Endothelial cell of umbilical vein (primary cell): ENCODE measurements at regions not wholly inside any gene's neighbourhood (a gene's known extent, or its start where the extent isn't known, plus 50 kb on each side); places are given as distances from the start of the nearest gene placed in this dataset.

ENCODE experiments used
- BruUV-seq: library from RNA; stranded (reverse); fragments of 400-500 nt; replicated peaks from 2 replicates; lab custom pipeline; 2021; lab: Mats Ljungman, UMichigan
- CTCF ChIA-PET: fragments of 300-600, 350-600 bp; sonication (Branson Sonifier 250); formaldehyde crosslinking; loops from one replicate; lab custom pipeline; 2021; ENCODE audit warnings: antibody characterized with exemption, inconsistent platforms; lab: Charles Lee
- POLR2A ChIA-PET: fragments of 300-600, 350-600 bp; sonication (Branson Sonifier 250); formaldehyde crosslinking; loops from one replicate; lab custom pipeline; 2021; ENCODE audit warnings: antibody characterized with exemption, inconsistent platforms; lab: Charles Lee
- DNase-seq: peaks from one replicate; pipeline ENCODE4 v3.0.0-alpha.2; 2011; ENCODE audit warnings: low read depth, low spot score
- FAIRE-seq: peaks from 2 replicates; lab custom pipeline; 2011; peaks lifted over from hg19 to GRCh38; lab: Jason Lieb, UNC
- H2AFZ ChIP-seq: 2 replicates; pipeline ENCODE4 v1.6.0; 2012; ENCODE audit warnings: low read depth, low read length, control low read depth, inconsistent platforms
- H3K27ac ChIP-seq: 2 replicates; pipeline ENCODE4 v1.5.1; 2011; ENCODE audit warnings: low read depth, mild to moderate bottlenecking, control low read depth, low read length, moderate library complexity; ENCODE audit not compliant: insufficient read depth
- H3K27me3 ChIP-seq, 2 experiments: 2 replicates each; pipeline versions ENCODE4 v1.6.0 to v1.6.1; 2011; ENCODE audit warnings: low read length in 2 of 2, mixed read lengths in 1 of 2; ENCODE audit not compliant: control insufficient read depth in 2 of 2, insufficient read depth in 2 of 2
- H3K36me3 ChIP-seq, 2 experiments: 2 replicates in 1 of 2; 3 replicates in 1 of 2; pipeline ENCODE4 v1.5.1; 2011; ENCODE audit warnings: low read length in 2 of 2, mild to moderate bottlenecking in 1 of 2, moderate library complexity in 1 of 2; ENCODE audit not compliant: control insufficient read depth in 2 of 2, insufficient read depth in 2 of 2; ENCODE audit errors: extremely low read depth in 1 of 2
- H3K4me1 ChIP-seq: 3 replicates; pipeline ENCODE4 v1.5.1; 2011; ENCODE audit warnings: mild to moderate bottlenecking, low read length; ENCODE audit not compliant: control insufficient read depth, insufficient read depth; ENCODE audit errors: extremely low read depth
- H3K4me2 ChIP-seq: 2 replicates; pipeline ENCODE4 v1.6.1; 2011; ENCODE audit warnings: low read length, control low read depth, mixed read lengths; ENCODE audit not compliant: insufficient read depth
- H3K4me3 ChIP-seq, 3 experiments: fragments of 200-600 bp in 1 of 3; sonication (generic), shearing (Covaris generic) in 1 of 3; replicated peaks in 1 of 3; 2 replicates each; pipeline ENCODE4 v1.5.1; 2011 to 2016; ENCODE audit warnings: control low read depth in 3 of 3, low read length in 3 of 3, mild to moderate bottlenecking in 2 of 3, inconsistent platforms in 1 of 3, low read depth in 1 of 3, moderate library complexity in 1 of 3; ENCODE audit not compliant: insufficient read depth in 1 of 3
- H3K79me2 ChIP-seq: 2 replicates; pipeline ENCODE4 v1.6.0; 2012; ENCODE audit warnings: low read length, inconsistent platforms; ENCODE audit not compliant: control insufficient read depth, insufficient read depth
- H3K9ac ChIP-seq: replicated peaks from 2 replicates; pipeline ENCODE3; 2011; ENCODE audit warnings: low read length, control low read depth; ENCODE audit not compliant: insufficient read depth; ENCODE audit errors: extremely low read depth
- H3K9me1 ChIP-seq: replicated peaks from 3 replicates; pipeline ENCODE4 v1.6.0; 2011; ENCODE audit warnings: mild to moderate bottlenecking, low read length; ENCODE audit not compliant: control insufficient read depth, insufficient read depth; ENCODE audit errors: extremely low read depth
- H3K9me3 ChIP-seq: replicated peaks from 2 replicates; pipeline ENCODE4 v1.5.1; 2012; ENCODE audit warnings: low read length, inconsistent platforms; ENCODE audit not compliant: control insufficient read depth, insufficient read depth
- H4K20me1 ChIP-seq: replicated peaks from 2 replicates; pipeline ENCODE3; 2011; ENCODE audit warnings: mild to moderate bottlenecking, low read length; ENCODE audit not compliant: control insufficient read depth, insufficient read depth; ENCODE audit errors: extremely low read depth
- EZH2 ChIP-seq: IDR thresholded peaks from 2 replicates; pipeline ENCODE4 v1.6.1; 2012; ENCODE audit warnings: borderline replicate concordance, low read depth, mild to moderate bottlenecking, moderate library complexity, low read length, inconsistent platforms; ENCODE audit not compliant: severe bottlenecking
- FOS ChIP-seq: IDR thresholded peaks from 2 replicates; pipeline ENCODE4 v1.6.1; 2011; ENCODE audit warnings: mild to moderate bottlenecking, low read length, moderate library complexity, borderline replicate concordance; ENCODE audit not compliant: insufficient read depth
- GATA2 ChIP-seq: IDR thresholded peaks from 2 replicates; pipeline ENCODE4 v1.7.0; 2011; ENCODE audit warnings: low read depth, mild to moderate bottlenecking, moderate library complexity, mixed read lengths, low read length; ENCODE audit not compliant: insufficient read length, insufficient read depth
- JUN ChIP-seq: IDR thresholded peaks from 2 replicates; pipeline ENCODE4 v1.6.1; 2011; ENCODE audit warnings: borderline replicate concordance, low read depth; ENCODE audit not compliant: insufficient read length, insufficient read depth
- MYC ChIP-seq: IDR thresholded peaks from one replicate; pipeline ENCODE4 v1.6.1; 2011; ENCODE audit warnings: mild to moderate bottlenecking, low read depth, low read length
- POLR2A ChIP-seq: IDR thresholded peaks from 2 replicates; pipeline ENCODE4 v1.6.1; 2012; ENCODE audit warnings: low read depth, mild to moderate bottlenecking, control low read depth, low read length
- POLR2AphosphoS5 ChIP-seq: IDR thresholded peaks from 2 replicates; pipeline ENCODE4 v1.6.1; 2012; ENCODE audit warnings: low read depth, mild to moderate bottlenecking, control low read depth, low read length, moderate library complexity; ENCODE audit not compliant: insufficient read depth
- dilution Hi-C: fragments of 300-500 bp; cut with MboI; formaldehyde crosslinking; loops from one replicate; pipeline ENCODE4 v1.15.0; 2019; ENCODE audit warnings: low sequenced_read_pairs; ENCODE audit not compliant: extremely low pct_ligation_motif_present
- intact Hi-C: fragments of 100-400 bp; cut with micrococcal nuclease; formaldehyde crosslinking; loops from one replicate; pipeline ENCODE4 v1.10.0; 2022
- TF ChIP-seq, protein P1 (sequence below), 2 donors: IDR thresholded peaks; 1 replicate in 1 of 2; 2 replicates in 1 of 2; pipeline ENCODE4 v1.5.1; 2011; ENCODE audit warnings: low read length in 2 of 2, mild to moderate bottlenecking in 2 of 2, moderate library complexity in 2 of 2, control low read depth in 1 of 2, inconsistent platforms in 1 of 2, low read depth in 1 of 2; ENCODE audit not compliant: insufficient read depth in 1 of 2; ENCODE audit errors: extremely low read depth in 1 of 2
- TF ChIP-seq, protein P2 (sequence below): IDR thresholded peaks from 2 replicates; pipeline ENCODE4 v1.6.1; 2011; ENCODE audit not compliant: insufficient read depth, insufficient read length

DNA sequence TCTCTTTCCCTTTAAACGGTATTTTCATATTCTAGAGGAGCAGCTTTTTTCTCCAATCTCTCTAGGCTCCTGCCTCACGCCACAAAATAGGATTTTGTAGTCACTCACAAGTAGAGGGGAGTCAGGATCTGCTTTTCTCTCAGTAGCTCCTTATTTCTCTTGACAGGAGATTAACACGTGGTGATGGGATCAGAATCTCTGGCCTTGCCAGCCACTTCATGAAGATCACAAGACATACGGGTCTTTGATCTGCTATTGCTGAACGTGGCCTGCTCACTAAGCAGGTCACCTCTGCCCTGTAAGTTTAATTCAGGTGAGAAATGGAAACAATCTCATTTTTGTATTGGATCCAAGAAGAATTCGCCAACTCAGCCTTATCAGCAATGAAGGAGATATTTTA, 257.5 kb downstream of the DIRAS2 start:
- ChIA-PET POLR2A (no interaction called here), CTCF (no interaction called here)
- Histone ChIP-seq H3K4me3 (no peak overlapping the region), H3K27ac (no peak overlapping the region), H2AFZ (no peak overlapping the region), H4K20me1 (no peaks in the 10 kb centered on the region), H3K27me3 (no peaks in the 10 kb centered on the region), H3K9ac (no peak overlapping the region), H3K79me2 (no peaks in the 10 kb centered on the region), H3K9me3 (no peaks in the 10 kb centered on the region), H3K9me1 (no peaks in the 10 kb centered on the region), H3K4me2 (no peak overlapping the region), H3K4me1 (no peaks in the 10 kb centered on the region), H3K36me3 (no peaks in the 10 kb centered on the region)
- FAIRE-seq = no peak
- TF ChIP-seq, protein P1, sequence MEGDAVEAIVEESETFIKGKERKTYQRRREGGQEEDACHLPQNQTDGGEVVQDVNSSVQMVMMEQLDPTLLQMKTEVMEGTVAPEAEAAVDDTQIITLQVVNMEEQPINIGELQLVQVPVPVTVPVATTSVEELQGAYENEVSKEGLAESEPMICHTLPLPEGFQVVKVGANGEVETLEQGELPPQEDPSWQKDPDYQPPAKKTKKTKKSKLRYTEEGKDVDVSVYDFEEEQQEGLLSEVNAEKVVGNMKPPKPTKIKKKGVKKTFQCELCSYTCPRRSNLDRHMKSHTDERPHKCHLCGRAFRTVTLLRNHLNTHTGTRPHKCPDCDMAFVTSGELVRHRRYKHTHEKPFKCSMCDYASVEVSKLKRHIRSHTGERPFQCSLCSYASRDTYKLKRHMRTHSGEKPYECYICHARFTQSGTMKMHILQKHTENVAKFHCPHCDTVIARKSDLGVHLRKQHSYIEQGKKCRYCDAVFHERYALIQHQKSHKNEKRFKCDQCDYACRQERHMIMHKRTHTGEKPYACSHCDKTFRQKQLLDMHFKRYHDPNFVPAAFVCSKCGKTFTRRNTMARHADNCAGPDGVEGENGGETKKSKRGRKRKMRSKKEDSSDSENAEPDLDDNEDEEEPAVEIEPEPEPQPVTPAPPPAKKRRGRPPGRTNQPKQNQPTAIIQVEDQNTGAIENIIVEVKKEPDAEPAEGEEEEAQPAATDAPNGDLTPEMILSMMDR (IDR thresholded peaks at IDR 0.05; ENCODE audit: extremely low read depth in 1 of 2, insufficient read depth in 1 of 2, low read depth in 1 of 2, low read length in 2 of 2) = no peak
- TF ChIP-seq, protein P2, sequence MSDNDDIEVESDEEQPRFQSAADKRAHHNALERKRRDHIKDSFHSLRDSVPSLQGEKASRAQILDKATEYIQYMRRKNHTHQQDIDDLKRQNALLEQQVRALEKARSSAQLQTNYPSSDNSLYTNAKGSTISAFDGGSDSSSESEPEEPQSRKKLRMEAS = no peak
- TF ChIP-seq MYC (no peak), FOS (no peak), EZH2 (no peak), POLR2A (no peak), JUN (no peak), GATA2 (no peak), POLR2AphosphoS5 (no peak)
- no TSS peak for BruUV-seq
- no peak for DNase-seq
- intact Hi-C loops = no loop called here
- dilution Hi-C loops = no loop called here
